ENCODE measurements at regions not wholly inside any gene's neighbourhood (a gene's known extent, or its start where the extent isn't known, plus 50 kb on each side); places are given as distances from the start of the nearest gene placed in this dataset.

- no peak for TF ChIP-seq REST (IDR thresholded peaks at IDR 0.05; ENCODE audit: insufficient replicate concordance, low read depth)
- TF ChIP-seq CTCF (IDR thresholded peaks at IDR 0.05; ENCODE audit: insufficient read depth, low read length), result no peak
- TF ChIP-seq GABPA (IDR thresholded peaks at IDR 0.05; ENCODE audit: low read depth), result no peak
- no peak for TF ChIP-seq POLR2AphosphoS5 (IDR thresholded peaks at IDR 0.05; ENCODE audit: low read depth)
- TF ChIP-seq SPI1 (IDR thresholded peaks at IDR 0.05; ENCODE audit: borderline replicate concordance, low read depth), result no peak
Measured at GRCh38 chr4:19707876-19708275, 543.8 kb upstream of the SLIT2 start.

Data from HL-60 (cell line).